ENCODE measurements at regions not wholly inside any gene's neighbourhood (a gene's known extent, or its start where the extent isn't known, plus 50 kb on each side); places are given as distances from the start of the nearest gene placed in this dataset.

DNA sequence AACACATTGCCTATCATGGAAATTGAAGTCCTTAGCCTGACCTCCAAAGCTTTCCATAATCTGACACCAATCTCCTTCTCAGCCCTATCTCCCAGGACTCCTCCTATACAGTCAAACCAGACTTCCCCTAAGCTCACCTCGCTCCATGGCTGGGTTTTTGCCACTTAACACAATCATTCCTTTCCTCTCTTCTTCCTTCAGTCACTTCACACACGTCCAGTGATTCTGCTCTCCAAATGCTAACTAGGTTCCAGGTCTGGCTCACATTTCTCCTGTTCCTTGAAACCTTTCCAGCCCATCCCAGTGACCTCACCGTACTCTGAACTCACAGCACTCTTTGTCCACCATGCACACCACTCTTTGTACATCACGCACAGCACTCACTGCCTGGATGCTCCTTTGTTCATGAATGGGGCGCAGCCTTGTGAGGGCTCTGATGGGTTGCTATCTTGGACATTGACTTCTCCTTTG, 98.4 kb downstream of the GLUL start:
- no peak for FAIRE-seq

DNA sequence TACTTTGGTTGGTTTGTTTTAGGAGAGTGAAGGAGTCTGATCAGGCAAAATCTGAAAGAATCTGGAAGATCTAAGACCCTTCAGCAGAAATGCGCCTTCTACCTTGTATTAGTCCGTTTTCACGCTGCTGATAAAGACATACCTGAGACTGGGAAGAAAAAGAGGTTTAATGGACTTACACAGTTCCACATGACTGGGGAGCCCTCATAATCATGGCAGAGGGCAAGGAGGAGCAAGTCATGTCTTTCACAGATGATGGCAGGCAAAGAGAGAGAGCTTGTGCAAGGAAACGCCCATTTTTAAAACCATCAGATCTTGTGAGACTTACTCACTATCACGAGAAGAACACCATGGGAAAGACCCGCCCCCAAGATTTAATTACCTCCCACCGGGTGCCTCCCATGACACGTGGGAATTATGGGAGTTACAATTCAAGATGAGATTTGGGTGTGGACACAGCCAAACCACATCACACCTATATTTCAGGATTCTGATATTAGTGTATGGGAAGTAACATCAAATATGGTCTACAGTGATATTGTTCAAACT, 99.3 kb downstream of the GLUL start:
- FAIRE-seq = no peak

DNA sequence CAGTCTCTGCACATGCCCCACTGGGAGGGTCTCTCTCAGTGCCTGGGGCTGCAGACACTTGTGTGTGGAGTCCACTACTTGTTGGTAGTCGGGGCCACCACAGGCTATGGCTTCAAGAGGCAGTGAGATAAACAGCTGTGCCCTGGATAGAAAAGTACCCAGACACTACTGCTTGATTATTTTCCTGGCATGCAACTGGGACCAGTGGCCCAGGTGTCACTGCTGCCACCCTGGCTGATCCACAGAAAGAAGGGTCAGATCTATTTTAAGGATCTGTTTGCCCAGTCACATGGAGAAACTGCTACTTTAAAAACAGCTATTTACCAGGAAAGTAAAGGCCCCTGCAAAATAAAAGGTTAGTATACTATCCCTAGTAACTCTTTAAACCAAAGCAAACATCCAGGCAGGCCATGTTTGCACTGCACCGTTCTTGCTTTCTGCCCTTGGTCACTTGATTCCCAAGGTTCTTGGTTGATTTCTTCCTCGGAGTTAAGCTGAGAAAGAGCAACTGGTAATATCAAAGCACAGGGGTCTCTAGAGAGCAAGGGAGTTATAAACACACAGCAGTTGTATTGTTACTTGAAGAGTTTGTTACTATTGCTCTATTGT, 99.9 kb downstream of the GLUL start:
- no peak for FAIRE-seq

GRCh38 chr1:182288749-182289604, 102.6 kb downstream of the GLUL start:
- FAIRE-seq = no peak

DNA sequence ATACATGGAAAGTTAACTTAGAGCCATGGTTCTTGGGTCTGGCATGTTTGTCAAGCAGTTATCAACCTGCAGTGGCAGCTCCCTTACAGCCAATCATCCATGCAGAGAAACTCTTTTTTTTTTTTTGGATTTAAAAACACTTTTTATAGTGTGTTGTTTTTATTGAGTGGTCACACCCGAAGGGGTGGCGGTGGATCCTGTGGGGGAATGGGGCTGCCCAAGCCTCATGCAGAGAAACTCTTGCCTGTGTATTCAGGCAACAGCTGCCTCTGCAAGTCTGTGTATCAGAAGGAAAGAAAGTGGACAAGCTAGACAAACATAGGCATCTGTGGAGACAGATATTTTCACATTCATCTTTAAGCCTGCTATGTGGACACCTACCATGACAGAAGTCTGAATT, 104.8 kb downstream of the GLUL start:
- FAIRE-seq = no peak

DNA sequence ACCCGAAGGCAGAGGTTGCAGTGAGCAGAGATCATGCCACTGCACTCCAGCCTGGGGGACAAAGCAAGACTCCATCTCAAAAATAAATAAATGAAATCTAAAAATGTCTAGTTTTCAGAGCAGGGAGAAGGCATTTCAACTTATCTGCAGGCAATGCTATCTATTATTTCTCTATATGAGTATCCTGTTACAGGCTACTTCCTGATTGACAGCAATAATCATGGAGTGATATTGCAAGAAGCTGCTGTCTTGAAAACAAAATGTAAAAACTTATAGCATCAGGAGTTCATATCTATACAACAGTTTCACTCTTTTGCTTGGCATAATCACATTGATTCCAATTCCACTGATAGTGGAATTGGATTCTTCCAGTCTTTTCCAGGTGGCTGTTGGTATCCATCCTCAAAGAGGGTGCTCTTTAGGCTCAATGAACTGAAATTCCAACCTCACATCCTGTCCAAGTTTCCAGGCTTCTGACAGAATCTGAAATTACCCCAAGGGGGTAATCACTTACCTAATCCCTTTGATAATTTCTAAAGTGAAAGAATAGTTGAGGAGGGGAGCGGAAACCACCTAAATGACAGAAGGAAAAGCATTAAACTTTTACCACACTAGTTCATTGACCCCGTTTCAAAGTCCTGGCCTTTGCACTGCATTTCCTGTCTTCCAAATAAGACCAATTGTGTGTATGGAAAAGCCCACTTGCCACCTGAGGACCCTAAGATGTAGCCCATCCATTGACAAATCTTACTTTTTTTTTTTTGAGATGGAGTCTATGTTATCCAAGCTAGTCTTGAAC, 107.6 kb downstream of the GLUL start:
- FAIRE-seq = no peak

- no peak for FAIRE-seq
Measured at GRCh38 chr1:182281541-182281940, 110.0 kb downstream of the GLUL start.

DNA sequence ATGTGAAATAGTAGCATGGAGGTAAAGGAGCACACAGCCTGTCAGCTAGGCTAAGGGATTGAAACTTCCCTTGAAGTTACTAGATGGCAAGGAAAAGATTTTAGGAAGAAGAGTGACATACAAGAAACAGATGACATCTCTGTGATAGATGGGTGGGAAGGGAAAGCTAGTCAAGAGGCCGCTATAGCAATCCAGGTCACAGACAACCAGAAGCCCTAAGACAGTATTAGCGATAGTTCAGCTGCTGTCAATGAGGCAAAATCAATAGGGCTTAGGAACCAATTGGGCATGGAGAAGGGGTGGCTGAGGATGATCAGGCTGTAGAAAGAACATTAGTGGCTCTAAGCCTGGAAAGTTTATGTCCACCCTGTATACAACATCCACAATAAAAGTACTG, 111.1 kb downstream of the GLUL start:
- FAIRE-seq = no peak

DNA sequence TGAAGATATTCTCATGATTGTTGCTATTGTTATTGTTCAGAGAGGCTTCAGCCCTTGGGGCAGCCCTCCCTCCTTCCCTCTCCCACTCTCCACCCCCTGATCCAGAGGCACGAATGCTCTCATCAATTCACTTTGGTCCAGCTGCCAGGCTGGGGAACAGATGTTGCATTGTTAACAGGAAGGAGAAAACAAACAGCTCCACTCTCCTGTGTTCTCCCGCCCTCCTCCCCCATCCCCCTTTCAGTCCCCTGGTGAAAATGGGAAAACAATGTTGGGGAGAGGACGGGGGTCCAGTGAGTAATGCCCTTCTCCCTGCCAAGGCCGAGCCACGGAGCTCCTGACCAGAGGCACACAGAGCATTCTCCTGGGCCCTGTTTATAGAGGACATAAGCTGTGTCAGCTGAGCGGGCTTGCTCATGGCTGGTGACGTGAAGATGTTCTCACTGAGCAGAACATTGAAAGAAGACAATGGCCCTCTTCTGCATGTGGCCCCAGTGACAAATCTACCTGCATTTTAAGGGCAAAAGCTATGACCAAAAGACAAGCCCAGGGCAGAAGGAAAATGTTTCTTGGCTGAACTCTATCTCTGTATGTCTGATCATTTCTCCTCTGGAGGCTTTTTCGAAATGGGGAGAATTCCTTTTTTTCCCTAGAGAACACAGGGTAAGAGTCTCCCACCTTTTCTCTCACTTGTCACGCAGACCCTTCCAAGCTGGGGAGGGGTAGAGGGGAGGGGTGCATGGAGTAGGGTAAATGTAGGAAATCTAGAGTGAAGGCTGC, 111.7 kb downstream of the GLUL start:
- FAIRE-seq = no peak

GRCh38 chr1:182279302-182279701, 112.3 kb downstream of the GLUL start:
- no peak for FAIRE-seq

GRCh38 chr1:182278144-182279054, 113.2 kb downstream of the GLUL start:
- FAIRE-seq = no peak

DNA sequence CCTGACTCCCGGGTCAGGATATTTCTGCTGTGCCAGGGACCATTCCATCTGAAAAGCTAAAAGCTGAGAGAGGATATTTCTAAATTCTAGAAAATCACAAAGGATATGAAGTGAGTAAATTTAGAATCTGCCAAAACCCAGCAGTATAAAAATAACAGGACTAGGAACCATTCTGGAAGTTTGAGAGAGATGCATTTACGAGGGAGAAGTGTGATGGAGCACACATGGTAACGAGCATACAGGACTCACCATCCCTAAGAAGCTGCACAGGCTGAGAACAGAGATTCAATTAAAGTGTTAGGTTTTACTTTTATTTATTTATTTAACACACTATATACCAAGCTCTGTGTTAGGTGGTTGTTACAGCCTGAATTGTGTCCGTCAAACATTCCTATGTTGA, 116.3 kb downstream of the GLUL start:
- no peak for FAIRE-seq

DNA sequence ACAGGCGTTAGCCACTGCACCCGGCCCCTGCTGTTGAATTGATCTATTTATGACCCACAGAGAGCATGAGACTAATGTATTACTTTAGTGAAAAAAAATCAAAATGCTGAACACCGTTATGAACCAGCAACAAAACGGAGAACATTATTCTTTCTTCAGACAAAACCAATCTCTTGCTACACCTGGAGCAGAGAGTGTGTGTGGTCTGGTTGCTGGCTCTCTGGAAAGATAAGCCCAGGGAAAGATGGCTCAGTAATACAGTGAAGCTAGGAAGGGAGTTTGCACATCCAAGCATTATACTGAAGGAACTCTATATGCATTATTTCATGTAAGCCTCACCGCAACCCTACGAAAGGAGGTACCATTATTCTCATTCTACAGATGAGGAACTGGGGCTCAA, 117.0 kb downstream of the GLUL start:
- no peak for FAIRE-seq

DNA sequence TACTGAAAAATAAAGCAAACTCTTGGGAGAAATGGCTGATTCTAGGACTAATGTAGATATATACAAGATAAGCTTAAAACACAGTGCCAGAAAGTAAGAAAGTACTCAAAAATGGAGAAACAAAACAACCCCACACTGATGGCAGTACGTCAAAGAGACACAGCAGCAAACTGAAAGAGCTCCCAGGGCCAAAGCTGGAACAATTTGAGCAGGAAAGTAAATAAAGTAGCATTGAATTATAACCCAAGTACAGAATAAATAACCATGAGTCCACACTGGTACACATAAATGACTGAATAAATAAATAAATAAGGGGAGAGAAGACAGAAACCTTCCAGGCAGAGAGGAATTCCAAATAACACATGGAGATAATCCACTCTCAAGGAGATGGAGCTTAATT, 120.9 kb downstream of the GLUL start:
- FAIRE-seq = no peak

GRCh38 chr1:182269097-182269496, 122.5 kb downstream of the GLUL start:
- FAIRE-seq = no peak

- no peak for FAIRE-seq
Measured at GRCh38 chr1:182268669-182269068, 122.9 kb downstream of the GLUL start.

- no peak for FAIRE-seq
Measured at GRCh38 chr1:182264185-182264584, 127.4 kb downstream of the GLUL start.

DNA sequence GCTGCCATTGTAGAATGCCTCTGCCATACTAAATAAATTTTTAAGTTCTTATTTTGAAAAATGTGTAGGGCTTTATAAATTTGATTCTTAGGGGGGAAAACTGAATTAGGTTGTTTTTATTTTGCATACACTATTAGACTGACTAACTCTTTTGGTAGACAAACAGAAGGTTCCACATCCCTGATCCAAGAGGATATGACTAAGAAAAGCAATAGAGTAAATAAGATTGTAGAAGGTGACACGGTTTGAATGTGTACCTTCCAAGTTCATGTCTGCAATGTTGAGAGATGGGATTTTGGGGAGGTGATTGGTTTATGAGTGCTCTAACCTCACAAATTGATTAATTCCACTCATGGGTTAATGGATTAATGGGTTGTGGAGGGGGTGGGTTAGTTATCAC, 127.9 kb downstream of the GLUL start:
- no peak for FAIRE-seq

DNA sequence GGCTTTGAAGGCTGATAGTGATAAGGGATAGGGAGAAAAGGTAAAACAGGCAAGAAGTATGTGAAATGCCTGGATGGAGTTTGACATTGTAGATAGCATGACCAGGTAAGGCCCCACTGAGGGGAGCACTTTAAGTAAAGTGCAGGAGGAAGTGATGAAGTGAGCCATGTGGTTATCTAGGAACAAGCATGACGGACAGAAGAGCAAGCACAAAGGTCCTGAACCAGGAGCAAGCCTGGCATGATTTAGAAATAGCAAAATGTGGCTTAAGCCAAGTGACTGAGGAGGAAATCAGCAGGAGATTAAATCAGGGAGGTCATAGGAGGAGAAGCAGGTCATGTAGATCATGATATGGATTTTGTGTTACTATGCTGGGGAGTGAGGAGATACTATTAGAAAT, 129.2 kb downstream of the GLUL start:
- no peak for FAIRE-seq

DNA sequence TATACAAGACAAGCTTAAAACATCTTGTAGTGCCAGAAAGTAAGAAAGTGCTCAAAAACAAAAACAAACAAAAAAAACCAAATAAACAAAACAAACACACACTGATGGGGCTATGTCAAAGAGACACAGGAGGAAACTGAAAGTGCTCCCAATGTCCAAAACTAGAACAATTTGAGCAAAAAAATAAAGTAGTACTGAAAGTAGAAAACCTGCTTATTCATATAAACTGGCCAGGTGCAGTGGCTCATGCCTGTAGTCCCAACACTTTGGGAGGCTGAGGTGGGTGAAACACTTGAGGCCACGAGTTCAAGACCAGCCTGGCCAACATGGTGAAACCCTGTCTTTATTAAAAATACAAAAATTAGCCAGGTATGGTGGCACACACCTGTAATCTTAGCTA, 129.9 kb downstream of the GLUL start:
- no peak for FAIRE-seq

DNA sequence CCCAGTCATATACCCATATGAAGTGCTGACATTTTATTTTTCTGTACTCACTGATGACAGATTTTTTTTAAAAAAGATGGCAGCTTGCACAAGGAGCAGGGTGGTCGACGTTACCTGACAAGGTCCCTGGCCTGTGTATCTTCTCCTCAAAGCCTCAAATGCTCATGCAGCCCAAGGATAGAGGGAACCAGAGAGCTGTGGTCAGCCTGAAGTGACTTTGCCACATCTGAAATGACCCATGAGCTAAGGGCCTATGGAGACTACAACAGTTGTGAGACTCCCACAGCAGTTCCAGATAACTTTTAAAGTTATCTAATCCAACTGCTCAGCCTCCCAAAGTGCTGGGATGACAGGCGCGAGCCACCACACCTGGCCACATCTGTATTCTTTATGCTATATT, 131.1 kb downstream of the GLUL start:
- no peak for FAIRE-seq

- no peak for FAIRE-seq
Measured at GRCh38 chr1:182259968-182260367, 131.6 kb downstream of the GLUL start.

Measured in TTC549 (cell line).